H1 (cell line): ENCODE measurements at regions not wholly inside any gene's neighbourhood (a gene's known extent, or its start where the extent isn't known, plus 50 kb on each side); places are given as distances from the start of the nearest gene placed in this dataset.

Source experiments
- ATF3 ChIP-seq: IDR thresholded peaks from 2 replicates; pipeline ENCODE4 v1.6.1; 2011; ENCODE audit warnings: low read depth, mild to moderate bottlenecking, low read length; ENCODE audit not compliant: insufficient read depth
- CHD1 ChIP-seq: IDR thresholded peaks from 2 replicates; pipeline ENCODE4 v1.6.1; 2012; ENCODE audit warnings: low read depth, low read length, improper control_type of control experiment
- CTBP2 ChIP-seq: IDR thresholded peaks from 2 replicates; pipeline ENCODE4 v1.7.0; 2011; ENCODE audit warnings: borderline replicate concordance, mild to moderate bottlenecking, moderate library complexity, mixed read lengths, low read length; ENCODE audit not compliant: insufficient read depth, insufficient read length
- FOSL1 ChIP-seq: IDR thresholded peaks from 2 replicates; pipeline ENCODE4 v1.6.1; 2011; ENCODE audit warnings: mild to moderate bottlenecking, low read depth, low read length, moderate library complexity; ENCODE audit not compliant: insufficient read depth
- YY1 ChIP-seq: IDR thresholded peaks from 2 replicates; pipeline ENCODE4 v1.6.1; 2011; ENCODE audit warnings: low read depth, mild to moderate bottlenecking, low read length
- TF ChIP-seq, protein P1 (sequence below): fragments of 300-600 bp; sonication (generic); IDR thresholded peaks from 2 replicates; pipeline ENCODE4 v1.7.1; 2012; ENCODE audit warnings: low read length, moderate library complexity, mild to moderate bottlenecking, inconsistent platforms; ENCODE audit not compliant: insufficient replicate concordance
- TF ChIP-seq, protein P2 (sequence below): IDR thresholded peaks from 2 replicates; pipeline ENCODE4 v1.6.1; 2012; ENCODE audit warnings: low read length, inconsistent platforms
- TF ChIP-seq, protein P3 (sequence below): IDR thresholded peaks from 2 replicates; pipeline ENCODE4 v1.6.1; 2011; ENCODE audit warnings: low read length, improper control_type of control experiment

- TF ChIP-seq, protein P1, sequence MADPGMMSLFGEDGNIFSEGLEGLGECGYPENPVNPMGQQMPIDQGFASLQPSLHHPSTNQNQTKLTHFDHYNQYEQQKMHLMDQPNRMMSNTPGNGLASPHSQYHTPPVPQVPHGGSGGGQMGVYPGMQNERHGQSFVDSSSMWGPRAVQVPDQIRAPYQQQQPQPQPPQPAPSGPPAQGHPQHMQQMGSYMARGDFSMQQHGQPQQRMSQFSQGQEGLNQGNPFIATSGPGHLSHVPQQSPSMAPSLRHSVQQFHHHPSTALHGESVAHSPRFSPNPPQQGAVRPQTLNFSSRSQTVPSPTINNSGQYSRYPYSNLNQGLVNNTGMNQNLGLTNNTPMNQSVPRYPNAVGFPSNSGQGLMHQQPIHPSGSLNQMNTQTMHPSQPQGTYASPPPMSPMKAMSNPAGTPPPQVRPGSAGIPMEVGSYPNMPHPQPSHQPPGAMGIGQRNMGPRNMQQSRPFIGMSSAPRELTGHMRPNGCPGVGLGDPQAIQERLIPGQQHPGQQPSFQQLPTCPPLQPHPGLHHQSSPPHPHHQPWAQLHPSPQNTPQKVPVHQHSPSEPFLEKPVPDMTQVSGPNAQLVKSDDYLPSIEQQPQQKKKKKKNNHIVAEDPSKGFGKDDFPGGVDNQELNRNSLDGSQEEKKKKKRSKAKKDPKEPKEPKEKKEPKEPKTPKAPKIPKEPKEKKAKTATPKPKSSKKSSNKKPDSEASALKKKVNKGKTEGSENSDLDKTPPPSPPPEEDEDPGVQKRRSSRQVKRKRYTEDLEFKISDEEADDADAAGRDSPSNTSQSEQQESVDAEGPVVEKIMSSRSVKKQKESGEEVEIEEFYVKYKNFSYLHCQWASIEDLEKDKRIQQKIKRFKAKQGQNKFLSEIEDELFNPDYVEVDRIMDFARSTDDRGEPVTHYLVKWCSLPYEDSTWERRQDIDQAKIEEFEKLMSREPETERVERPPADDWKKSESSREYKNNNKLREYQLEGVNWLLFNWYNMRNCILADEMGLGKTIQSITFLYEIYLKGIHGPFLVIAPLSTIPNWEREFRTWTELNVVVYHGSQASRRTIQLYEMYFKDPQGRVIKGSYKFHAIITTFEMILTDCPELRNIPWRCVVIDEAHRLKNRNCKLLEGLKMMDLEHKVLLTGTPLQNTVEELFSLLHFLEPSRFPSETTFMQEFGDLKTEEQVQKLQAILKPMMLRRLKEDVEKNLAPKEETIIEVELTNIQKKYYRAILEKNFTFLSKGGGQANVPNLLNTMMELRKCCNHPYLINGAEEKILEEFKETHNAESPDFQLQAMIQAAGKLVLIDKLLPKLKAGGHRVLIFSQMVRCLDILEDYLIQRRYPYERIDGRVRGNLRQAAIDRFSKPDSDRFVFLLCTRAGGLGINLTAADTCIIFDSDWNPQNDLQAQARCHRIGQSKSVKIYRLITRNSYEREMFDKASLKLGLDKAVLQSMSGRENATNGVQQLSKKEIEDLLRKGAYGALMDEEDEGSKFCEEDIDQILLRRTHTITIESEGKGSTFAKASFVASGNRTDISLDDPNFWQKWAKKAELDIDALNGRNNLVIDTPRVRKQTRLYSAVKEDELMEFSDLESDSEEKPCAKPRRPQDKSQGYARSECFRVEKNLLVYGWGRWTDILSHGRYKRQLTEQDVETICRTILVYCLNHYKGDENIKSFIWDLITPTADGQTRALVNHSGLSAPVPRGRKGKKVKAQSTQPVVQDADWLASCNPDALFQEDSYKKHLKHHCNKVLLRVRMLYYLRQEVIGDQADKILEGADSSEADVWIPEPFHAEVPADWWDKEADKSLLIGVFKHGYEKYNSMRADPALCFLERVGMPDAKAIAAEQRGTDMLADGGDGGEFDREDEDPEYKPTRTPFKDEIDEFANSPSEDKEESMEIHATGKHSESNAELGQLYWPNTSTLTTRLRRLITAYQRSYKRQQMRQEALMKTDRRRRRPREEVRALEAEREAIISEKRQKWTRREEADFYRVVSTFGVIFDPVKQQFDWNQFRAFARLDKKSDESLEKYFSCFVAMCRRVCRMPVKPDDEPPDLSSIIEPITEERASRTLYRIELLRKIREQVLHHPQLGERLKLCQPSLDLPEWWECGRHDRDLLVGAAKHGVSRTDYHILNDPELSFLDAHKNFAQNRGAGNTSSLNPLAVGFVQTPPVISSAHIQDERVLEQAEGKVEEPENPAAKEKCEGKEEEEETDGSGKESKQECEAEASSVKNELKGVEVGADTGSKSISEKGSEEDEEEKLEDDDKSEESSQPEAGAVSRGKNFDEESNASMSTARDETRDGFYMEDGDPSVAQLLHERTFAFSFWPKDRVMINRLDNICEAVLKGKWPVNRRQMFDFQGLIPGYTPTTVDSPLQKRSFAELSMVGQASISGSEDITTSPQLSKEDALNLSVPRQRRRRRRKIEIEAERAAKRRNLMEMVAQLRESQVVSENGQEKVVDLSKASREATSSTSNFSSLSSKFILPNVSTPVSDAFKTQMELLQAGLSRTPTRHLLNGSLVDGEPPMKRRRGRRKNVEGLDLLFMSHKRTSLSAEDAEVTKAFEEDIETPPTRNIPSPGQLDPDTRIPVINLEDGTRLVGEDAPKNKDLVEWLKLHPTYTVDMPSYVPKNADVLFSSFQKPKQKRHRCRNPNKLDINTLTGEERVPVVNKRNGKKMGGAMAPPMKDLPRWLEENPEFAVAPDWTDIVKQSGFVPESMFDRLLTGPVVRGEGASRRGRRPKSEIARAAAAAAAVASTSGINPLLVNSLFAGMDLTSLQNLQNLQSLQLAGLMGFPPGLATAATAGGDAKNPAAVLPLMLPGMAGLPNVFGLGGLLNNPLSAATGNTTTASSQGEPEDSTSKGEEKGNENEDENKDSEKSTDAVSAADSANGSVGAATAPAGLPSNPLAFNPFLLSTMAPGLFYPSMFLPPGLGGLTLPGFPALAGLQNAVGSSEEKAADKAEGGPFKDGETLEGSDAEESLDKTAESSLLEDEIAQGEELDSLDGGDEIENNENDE, result no peak
- TF ChIP-seq CTBP2 (no peak), ATF3 (no peak), CHD1 (no peak), FOSL1 (no peak), YY1 (no peak)
- TF ChIP-seq, protein P2, sequence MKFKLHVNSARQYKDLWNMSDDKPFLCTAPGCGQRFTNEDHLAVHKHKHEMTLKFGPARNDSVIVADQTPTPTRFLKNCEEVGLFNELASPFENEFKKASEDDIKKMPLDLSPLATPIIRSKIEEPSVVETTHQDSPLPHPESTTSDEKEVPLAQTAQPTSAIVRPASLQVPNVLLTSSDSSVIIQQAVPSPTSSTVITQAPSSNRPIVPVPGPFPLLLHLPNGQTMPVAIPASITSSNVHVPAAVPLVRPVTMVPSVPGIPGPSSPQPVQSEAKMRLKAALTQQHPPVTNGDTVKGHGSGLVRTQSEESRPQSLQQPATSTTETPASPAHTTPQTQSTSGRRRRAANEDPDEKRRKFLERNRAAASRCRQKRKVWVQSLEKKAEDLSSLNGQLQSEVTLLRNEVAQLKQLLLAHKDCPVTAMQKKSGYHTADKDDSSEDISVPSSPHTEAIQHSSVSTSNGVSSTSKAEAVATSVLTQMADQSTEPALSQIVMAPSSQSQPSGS, result no peak
- TF ChIP-seq, protein P3, sequence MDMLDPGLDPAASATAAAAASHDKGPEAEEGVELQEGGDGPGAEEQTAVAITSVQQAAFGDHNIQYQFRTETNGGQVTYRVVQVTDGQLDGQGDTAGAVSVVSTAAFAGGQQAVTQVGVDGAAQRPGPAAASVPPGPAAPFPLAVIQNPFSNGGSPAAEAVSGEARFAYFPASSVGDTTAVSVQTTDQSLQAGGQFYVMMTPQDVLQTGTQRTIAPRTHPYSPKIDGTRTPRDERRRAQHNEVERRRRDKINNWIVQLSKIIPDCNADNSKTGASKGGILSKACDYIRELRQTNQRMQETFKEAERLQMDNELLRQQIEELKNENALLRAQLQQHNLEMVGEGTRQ, result no peak
These were observed 204.8 kb upstream of the SYT4 start (continued) for GRCh38 chr18:43482136-43482535.
